Fibroblast of skin of right biceps (primary cell): ENCODE measurements at regions not wholly inside any gene's neighbourhood (a gene's known extent, or its start where the extent isn't known, plus 50 kb on each side); places are given as distances from the start of the nearest gene placed in this dataset.
"Not testable (repeated sequence)": the region's sequence is repeated elsewhere in the genome, so short reads cannot be mapped to it uniquely, and the experiment has no call there.

ENCODE experiments used
- DNase-seq: peaks from one replicate; pipeline ENCODE4 v3.0.0-alpha.2; 2013

DNA sequence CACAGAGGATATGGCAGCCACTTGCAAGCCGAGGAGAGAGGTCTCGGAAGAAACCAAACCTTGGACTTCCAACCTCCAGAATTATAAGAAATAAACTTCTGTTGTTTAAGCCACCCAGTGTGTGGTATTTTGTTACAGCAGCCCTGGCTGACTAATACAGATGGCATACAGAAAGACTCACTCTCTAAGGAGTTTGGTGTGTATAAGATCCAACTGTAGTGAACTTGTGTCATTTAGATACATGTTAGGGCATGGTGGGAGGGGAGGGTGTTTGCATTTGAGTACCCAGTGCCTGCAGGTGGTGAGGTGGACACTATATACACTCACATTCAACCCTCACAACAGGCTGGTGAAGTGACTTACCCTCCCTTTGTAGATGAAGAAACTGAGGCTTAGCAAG, 233.2 kb upstream of the KLF3 start:
- DNase-seq = no peak

GRCh38 chr4:38442073-38442788, 221.8 kb upstream of the KLF3 start:
- DNase-seq = no peak

DNA sequence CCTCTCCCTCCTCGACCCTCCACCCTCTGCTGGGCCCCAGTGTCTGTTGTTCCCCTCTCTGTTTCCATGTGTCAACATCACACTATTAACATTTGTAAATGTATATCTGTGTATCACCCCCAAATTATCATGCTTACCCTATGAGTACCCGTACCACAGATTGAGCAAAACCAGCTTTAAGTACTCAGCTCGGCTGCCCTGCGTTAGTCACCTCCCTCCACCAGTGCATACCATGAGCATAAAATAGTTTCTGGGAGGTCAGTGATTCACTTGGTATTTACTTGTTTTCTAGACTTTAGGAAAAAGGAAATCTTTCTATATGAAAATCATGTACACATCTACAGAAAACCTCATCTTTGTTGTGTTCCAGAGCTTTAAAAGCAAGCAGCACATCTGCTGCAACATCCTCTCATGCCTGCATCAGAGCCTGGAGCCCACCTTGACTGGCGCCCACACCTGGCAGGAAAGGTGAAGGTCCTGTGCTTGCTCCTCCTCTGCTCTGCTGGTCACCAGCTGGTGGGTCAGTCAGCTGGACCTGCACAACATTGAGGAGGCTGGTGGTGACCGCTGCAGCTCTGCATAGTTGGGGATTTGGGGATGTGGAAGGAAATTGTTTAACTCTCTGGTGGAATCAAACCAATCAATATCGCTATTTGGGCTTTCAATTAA, 214.4 kb upstream of the KLF3 start:
- DNase-seq = peak; percentile 67

- no peak for DNase-seq
Measured at GRCh38 chr4:38452009-38452408, 212.0 kb upstream of the KLF3 start.

- no peak for DNase-seq
Measured at GRCh38 chr4:38452542-38452941, 211.5 kb upstream of the KLF3 start.

DNA sequence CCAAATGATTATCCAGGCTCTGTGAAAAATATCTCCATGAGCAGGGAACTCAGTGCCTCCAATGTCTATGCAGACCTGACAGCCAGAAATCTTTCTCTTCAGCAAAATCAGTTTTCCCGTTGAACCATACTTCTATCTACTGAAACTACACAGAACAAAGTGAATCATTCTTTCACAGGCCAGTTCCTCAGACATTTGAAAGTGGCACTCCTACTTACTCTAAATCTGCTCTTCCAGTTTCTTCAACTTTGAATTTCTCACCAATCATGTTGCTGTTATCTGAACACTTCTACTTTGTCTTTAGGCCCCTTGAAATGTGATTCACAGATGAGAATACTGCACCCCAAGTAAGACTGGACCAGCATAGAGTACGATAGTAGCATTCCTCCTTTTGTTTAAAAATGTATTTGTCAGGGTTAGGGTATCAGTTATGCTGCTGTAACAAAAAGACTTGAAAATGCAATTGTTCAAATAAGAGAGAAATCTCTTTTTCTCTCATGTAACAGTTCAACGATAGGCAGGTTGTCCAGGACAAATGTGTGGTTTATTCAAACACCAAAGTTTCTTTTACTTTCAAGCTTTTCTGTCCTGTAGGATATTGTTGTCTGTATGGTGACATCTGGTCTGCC, 210.6 kb upstream of the KLF3 start:
- DNase-seq = no peak

GRCh38 chr4:38454284-38454683, 209.7 kb upstream of the KLF3 start:
- DNase-seq = no peak

DNA sequence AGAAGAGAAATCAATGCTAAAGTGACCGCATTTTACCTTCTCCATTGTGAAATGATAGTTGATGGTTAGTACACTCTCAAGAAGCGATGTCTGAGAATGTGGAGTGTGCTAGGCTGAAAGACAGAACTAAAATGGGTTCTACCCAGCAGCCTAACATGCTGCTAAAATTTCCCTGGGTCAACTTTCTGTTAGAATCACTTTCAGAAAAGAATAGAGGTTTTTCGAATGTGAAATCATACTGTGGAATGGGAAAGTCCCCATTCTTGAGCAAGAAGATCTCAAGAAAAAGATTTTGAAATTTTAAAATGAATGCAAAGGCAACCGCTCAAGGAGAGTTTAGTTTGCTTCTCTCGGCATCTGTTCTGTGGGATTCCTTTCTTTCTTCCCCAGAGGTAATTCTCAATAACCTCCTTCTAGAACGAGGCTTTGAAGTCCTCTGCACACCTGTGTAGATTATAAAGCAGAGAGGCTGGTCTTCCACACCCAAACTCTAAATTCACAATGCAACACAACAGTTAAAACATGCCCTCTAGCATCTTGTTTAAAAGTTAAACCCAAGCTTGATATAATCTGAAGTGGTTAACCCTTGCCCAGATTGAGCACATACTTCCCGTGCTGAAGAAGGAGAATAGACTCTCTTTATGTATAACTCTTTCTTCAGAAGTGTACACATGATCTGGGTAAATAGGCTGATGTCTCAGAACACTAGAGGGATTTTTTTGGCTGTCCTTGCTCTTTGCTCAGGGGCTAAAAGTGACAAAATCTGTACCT, 208.7 kb upstream of the KLF3 start:
- DNase-seq = no peak

DNA sequence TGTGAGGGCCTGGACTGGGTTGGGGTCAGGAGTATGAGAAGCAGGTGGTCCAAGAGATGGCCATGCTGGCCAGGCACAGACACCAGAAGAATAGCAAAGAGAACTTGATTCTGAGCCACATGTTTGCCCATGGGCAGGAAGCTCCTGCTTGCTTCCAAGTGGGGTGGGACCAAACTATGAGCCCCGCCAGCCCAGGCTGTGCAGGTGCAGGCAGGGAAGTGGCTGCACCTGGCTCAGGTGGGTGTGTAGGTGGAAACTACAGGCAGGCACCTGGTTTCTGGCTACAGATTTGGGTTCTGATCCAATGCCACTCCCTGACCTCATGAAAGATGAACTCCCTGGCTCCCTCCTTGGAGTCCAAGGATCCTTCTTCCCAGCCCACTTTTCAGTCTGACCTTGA, 207.9 kb upstream of the KLF3 start:
- no peak for DNase-seq

DNA sequence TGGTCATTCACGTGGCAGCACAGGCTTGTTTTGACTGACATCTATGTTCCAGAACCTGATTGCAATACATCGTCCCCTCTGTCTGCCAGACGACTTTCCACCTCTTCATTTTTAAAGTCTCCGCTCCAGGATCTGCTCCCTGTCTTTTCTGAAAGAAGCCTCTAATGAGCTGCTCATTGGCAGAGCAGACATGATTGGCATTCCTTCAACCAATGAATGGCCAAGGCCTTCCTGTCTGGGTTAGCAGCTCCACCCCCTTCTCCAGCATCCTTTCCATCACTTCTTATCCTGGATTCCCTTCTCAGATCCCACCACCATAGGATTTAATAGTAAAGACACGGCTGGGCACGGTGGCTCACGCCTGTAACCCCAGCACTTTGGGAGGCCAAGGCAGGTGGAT, 202.7 kb upstream of the KLF3 start:
- no peak for DNase-seq

DNA sequence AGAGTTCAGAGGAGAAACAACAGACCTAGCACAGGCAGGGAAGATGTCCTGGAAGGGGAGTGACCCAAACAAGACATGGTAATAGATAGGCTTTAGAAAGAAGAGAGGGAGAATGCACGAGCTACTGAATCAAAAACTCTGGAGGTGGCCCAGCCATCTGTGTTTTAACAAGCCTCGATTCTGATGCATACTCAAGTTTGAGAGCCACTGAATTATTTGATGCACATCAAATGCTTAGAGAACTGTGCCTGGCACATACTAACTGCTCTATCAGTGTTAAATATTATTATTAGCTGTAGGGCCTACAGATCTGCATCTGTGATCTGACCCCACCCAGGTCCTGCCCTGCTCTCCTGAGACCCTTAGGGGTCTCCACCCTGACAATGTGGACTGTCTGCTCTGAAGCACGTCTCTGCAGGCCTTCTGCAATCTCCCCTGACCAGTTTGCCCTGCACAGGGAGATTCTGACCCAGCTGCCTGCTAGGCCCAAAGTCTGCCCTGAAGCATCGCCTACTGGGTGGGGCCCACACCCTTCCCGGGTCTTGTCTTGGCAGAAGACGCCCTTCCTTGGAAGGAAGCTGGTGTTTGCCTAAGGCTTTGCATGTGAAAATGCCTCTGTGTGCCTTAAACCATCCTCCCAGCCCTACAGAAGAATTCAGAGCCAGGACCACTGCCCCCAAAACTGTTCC, 201.5 kb upstream of the KLF3 start:
- no peak for DNase-seq

DNA sequence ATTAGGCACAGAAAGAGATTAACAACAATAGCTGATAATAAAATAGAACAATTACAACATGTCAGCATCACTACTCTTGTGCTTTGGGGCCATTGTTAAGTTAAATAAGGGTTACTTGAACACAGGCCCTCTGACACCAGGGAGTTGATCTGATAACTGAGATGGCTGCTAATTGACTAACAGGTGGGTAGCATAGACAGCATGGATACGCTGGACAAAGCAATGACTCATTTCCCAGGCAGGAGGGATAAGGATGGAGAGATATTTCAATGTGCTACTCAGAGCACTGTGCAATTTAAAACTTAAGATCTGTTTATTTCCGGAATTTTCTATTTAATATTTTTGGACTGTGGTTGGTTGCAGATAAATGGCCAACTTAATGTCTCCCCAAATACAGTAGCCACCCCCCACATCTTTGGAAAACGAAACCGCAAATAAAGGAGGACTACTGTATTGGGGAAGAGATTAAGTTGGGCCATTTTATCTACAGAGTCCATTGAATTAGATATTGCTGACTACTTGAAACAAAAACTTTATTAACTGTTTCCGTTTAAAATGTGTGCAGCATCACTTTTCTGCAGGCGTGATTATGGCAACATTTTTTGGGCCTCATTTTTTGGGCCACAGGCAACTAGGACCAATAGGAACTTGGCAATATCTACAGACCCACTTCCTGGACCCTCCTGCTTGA, 200.6 kb upstream of the KLF3 start:
- DNase-seq = no peak

- no peak for DNase-seq
Measured at GRCh38 chr4:38464328-38464727, 199.7 kb upstream of the KLF3 start.

DNA sequence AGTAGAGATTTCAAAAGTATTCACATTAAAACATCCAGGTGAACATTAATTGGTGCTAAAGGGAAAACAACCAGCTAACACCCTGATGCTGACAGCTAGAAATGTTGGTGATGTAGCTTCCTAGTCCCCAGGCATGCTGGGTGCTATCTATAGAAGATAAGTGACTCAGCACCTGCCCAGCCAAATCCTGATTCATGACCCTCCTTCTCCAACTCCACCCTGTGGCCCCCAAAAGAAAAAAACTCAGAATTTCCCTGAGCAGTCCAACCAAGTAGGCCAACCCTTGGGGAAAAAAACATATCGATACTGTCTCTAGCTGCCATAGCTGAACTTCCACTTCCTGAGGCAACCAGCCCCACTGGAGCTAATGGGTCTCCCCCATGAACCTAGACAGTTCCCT, 197.6 kb upstream of the KLF3 start:
- no peak for DNase-seq

- no peak for DNase-seq
Measured at GRCh38 chr4:38467296-38467695, 196.7 kb upstream of the KLF3 start.

DNA sequence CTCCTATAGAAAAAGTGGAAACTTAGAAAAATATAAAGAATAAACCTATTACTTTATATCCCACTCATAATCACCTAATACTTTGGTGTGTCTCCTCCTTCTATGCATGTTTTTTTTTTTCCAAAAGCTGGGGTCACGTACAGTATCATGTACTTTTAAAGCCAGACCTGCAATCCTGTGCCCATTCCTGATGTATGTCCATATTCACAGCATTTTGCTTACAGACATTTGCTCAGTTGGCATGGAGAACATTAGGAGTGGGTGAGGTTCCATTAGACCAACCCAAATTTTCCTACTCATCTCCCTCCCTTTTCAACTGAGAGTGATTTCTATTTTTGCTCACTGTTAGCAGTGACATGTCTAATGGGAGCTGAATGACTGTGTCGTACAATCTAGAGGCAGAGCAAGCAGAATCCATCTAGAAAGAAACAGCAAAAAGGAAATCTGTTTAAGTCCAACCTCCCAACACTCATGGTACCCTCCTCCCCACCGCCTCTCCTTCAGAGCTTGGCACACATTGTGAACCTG, 195.6 kb upstream of the KLF3 start:
- DNase-seq = no peak

- DNase-seq = no peak
Measured at GRCh38 chr4:38469410-38469809, 194.6 kb upstream of the KLF3 start.

GRCh38 chr4:38470735-38471262, 193.2 kb upstream of the KLF3 start:
- DNase-seq = peak; percentile 19

- no peak for DNase-seq
Measured at GRCh38 chr4:38482696-38483095, 181.3 kb upstream of the KLF3 start.

GRCh38 chr4:38483628-38484027, 180.4 kb upstream of the KLF3 start:
- not testable (repeated sequence) for DNase-seq

DNA sequence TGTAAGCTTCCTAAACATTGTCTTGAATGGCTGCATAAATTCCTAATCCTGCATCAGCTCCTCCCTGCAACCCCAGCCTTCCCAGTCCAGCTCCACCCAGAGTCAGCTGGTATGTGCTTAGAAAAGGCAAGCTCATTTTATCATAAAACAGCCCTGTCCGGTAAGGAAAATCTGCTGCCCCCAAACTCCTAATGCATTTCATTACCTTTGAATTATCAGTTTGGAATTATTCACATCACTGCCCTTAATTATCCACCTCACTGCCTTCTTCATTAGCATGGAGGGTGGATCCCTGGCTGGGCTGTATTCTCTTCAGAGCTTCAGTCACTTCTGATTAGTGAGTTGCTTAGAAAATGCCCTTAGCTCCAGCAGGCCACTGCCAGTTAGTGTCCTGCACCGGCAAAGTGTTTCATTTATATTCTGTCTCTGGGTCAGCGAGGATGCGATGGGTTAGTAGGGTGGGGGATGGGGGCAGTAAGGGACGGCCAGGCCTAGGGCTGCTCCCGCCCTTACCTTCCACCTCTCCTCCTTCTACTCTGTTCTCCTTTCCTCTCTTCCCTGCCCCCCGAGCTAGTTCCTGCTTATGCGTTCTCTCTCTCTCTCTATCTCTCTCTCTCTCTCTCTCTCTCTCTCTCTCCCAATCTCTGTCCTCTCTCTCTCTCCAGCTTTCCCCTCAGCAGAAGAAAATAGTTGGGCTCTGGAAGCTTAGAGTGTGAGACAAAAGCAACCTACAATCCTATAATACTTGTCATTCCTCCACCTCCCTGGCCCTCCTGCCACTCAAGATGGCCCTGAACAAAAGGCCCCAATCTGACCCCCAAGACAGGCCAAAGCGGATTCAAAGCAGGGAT, 174.8 kb upstream of the KLF3 start:
- peak; percentile 13 for DNase-seq
